HG02623 (cell line): ENCODE measurements at regions not wholly inside any gene's neighbourhood (a gene's known extent, or its start where the extent isn't known, plus 50 kb on each side); places are given as distances from the start of the nearest gene placed in this dataset.

ENCODE experiments used
- ATAC-seq: cut with Tn5 transposase; IDR thresholded peaks from one replicate; pipeline ENCODE4 v1.9.1; 2021; ENCODE audit warnings: moderate library complexity; ENCODE audit not compliant: unreplicated experiment

DNA sequence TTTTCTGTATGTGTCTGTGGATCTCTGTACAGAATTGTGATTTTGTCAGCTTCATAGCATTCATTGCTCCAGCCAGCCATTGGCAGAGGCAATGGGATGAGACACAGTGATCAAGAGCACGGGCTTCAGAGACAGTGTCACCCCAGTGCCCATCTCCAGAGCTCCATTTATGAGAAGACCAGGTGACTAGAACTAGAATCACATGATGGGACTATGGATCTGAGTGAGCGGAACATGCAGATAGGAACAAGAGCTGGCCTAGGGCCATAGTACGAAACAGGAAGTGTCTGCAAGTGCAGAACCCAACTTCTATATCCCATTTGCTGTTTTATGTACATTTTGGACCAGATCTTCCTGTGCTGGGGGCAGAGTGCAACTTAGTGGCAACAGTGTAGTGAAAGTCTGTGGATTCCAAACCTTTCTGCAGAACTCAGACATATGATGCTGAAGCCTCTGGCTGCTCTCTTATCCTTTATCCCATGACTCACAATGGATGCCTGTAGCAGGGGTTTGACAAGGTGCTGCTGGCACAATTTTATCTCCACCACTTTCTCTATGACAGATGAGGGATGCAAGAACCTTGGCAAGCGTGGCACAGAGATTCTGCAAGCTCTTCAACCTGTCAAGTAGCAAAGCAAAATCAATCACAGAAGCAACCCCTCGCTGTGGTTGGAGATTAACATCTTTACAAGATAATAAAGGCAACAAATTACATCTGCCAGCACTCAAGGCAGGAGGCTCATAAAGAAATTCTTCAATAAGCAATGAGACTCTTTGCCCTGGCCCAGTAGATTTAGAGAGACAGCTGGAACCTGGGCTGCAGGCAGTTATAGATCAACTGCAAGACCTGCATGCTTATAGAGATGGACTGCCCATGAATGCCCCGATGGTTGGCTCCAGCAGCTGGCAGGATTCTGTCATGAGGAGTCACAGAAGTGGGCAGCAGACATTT lies 681.3 kb downstream of the TNS3 start:
- ATAC-seq: no peak

DNA sequence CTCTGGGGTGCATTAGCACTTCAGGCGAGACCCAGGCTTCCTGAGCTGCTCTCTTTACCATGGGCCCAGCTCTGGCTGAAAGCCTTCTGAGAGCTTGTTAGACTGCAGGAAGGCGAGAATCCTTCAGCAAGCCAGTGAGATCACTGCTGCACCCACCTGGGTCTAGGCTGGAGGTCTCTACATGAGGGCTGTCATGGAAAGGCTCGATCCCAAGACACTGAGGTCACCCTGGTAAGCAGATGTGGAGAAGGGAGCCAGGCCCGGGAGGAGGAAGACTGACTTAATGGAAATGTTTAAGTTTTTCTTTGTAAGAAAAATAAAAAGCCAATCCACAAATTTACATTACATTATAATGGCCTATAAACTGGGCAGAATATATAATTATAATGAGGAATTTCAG lies 684.5 kb downstream of the TNS3 start:
- ATAC-seq: no peak

DNA sequence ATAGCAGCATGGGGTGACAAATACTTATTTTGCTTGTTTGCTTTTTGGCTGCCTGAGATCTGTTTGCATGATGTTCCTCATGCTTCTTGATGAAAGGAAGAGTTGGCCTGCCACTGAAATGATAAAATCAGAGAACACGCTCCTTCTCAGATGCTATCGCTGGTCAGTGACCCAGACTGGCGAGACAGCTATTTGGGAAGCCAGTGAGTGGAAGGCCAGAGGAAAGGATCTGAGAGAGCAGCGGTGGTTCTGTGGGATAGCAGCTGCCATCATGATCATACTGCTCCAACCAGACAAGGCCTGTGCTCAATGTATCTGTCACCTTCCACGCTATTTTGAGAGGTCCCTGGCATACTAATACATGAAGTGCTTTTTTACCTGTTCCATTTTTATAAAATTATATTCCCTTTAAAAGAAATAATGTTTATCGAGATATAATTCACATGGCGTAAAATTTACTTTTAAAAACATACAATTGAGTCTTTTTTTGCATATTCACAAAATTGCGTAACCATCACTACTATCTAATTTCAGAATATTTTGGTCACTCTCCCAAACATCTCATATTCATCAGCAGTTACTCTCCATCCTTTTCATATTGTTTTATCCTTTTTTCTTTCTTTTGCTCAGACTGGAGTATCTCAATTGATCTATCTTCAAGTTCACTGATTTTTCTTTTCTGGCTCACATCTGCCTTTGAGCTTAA lies 695.1 kb downstream of the TNS3 start:
- no peak for ATAC-seq

DNA sequence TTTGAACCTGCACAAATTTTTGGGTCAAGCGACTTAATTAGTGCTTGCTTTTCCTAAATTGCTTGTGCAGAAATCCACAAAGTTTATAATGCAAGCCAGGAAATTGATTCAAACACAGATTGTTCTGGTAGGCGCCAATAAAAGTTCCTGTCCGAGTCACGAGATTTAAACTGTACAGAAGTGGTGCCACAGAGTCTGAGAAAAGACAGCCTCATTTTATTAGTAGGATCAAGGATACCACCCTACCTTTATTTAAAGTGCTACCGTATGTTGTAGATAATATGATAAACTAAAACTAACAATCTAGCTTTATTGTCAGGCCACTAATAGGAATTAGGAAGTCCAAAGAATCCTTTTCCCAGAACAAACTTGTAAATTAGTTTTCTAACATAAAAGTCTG lies 696.7 kb downstream of the TNS3 start:
- ATAC-seq: no peak

DNA sequence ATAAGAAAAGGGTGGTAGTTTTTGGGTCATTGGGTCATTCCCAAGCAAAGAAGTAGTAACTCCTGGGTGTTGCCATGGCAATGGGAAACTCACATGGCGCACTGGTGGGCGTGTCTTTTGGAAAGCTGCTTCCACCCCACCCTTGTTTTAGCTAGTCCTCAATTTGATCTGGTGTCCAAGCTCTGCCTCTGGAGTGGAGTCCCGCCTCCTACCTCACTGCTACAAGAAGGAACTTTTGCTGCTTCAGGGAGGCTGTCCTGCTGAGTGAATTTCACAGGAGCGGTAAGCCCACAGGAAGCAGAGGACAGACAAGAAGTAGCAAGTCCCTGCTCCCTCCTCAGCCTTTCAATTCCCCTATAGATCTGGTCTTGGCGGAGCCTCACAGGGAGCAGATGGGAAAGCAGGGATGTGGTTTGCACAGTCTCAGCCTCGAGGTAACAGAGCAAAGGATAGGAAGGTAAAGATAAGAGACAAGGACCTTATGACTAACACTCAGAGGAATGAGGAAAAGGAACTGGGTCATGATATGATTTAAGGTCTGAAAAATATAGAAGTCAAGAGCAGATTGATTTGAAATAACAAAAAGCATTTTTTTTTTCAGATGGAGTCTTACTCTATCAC lies 700.3 kb downstream of the TNS3 start:
- no peak for ATAC-seq

DNA sequence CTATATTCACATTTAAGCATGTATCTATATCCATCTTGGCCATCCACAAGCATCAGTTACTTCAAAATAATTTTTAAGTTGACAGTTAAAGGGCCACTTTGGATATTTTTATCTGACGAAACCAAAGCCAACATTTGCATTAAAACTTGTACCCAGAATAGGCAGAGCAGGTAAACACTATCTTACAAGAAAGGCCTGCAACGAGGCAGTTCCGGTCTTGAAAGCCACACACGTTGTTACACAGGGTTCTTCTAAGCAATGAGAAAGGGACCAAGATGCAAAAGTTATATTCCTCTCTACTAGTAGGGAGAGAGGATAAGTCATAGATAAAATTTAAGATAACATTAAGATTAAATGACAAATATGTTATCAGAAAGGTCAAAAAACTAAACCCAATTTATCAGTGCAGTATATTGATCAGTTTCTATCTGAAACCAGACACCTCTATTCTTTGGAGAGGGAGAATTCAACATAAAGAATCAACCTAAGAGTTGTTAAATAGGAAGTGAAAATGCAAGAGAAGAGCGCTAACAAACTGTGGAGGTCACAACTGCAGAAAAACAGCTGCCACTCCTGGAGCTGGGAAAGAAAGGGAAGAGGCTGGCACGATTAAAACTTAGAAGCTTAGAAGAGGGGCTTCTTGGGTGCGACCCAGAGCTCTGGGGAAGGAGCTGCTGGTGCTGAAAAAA lies 701.3 kb downstream of the TNS3 start:
- ATAC-seq: no peak

DNA sequence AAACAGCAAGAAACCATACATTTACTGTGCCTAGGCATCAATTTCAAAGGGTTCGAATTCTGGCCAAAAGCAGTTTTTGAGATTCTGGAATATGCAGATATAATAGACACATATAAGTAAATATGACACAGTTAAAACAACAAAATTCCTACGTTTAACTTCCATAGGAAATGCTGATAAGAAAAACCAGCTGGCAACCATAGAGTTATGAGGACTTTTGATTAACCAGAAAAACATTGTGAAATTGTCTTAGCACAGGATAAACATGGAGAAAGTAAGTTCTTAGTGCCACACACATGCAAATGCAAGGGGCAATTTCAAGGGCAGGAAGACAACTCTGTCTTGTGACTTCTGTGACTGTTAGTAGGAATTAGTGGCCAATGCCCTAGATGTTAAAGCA lies 702.1 kb downstream of the TNS3 start:
- ATAC-seq: no peak

DNA sequence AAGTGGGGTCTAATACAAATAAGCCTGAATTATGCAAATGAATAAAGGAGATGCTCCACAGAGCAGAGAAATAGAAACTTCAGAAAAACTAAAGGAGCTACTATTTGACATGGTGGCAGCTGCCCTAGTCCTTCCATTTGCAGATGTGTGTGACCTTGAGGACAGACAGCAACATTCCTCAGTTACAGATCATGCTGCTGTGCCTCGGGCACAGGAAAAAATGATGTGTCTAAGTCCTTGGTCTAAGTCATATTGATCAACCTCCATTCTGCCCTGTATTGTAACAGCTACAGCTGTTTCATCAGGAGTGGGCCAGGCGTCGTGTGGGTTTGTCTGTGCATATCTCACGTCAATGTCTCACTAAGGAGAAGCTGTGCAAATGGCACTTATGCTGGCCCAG lies 710.4 kb downstream of the TNS3 start:
- no peak for ATAC-seq

DNA sequence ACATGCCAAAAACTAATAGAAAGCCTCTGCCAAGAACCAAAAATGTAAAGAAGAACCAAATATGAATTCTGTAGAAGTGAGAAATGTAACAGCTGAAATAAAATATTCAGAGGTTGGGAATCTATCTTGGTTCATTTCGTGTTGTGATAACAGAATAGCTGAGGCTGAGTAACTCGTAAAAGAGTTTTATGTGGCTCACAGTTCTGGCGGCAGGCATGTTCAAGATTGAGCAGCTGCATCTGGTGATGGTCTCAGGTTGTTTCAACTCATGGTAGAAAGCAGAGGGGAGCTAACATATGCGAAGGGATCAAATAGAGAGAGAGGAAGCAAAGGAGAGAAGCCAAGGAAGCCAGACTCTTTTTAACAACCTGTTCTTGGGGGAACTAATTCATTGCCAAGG lies 717.2 kb downstream of the TNS3 start:
- ATAC-seq: no peak

DNA sequence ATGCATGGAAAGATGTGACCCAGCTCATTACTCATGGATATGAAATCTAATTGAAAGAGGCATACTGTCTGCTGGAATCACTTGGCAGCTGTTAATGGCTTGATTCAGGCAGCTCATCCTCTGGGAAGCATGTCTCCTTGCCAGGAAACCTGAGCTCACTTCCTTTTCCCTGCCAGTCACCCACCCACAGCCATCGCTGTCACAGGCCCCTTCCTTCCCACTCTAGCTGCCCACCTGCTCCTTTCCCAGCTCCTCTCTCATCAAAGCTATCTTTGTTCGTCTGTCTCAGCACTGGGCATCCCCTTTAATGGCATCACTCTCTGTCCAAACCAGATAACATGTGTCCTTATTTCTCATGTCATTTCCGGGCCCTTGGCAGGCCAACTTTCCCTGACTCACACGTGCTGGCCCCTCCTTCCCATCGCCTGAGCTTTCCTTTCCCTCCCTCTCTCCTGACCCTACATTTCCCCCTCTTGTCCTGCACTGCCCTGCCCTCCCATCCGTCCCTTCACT lies 721.9 kb downstream of the TNS3 start:
- ATAC-seq: no peak

DNA sequence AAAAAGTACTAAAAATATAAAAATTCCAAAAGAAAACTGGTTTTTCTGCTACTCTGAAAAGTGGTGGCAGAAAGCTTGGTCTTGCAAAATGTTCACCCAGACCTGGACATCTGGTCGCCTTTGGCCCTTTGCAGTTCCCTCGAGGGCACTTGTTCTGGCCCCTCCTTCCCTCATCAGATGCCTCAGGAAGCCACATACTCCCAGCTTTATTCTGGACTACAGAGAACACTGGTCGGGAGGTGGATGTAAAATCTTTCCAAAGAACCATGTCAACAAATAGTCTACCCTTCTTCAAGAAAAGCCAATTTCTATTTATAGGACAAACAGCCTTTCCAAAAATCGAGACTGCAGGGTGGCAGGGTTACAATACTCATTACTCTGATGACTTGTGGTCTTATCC lies 726.1 kb downstream of the TNS3 start:
- ATAC-seq: no peak

DNA sequence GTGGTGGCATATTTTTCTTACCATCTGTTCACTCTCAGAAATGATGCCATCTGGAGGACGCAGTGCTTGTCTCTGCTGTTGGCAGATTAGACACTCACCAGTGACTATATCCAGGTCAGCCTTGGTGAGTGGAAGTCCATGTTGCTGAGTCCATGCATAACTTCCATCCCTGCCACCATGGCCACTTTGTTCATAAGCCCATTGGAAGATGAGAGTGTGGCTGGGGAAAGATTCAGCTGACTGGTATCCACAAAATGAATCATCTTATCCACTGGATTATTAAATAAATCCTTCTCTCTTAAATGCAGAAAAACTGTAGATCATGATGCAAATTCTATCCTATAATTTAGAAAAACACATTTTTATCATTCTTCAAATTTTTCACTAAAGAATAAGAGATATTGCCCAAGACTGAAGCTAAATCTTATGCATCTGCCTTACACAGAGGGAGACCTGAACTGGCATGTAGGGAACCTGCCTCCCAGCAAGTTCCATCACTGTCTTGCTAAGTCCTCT lies 726.9 kb downstream of the TNS3 start:
- ATAC-seq: no peak

DNA sequence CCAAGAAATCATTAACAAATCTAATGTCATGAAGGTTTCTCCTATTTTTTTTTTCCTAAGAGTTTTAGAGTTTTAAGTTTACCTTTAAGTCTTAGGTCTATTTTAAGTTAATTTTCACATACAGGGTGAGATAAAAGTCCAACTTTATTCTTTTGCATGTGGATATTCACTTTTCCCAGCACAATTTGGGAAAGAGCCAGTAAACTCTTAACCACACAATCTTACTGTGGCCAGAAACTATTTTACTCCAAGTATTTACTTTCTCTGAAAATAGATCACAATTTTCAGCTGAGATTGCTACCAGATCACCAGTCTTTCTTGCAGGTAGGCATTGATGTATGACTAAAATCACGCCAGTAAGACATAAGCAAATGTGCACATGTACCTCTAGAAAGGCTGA lies 728.5 kb downstream of the TNS3 start:
- ATAC-seq: no peak

DNA sequence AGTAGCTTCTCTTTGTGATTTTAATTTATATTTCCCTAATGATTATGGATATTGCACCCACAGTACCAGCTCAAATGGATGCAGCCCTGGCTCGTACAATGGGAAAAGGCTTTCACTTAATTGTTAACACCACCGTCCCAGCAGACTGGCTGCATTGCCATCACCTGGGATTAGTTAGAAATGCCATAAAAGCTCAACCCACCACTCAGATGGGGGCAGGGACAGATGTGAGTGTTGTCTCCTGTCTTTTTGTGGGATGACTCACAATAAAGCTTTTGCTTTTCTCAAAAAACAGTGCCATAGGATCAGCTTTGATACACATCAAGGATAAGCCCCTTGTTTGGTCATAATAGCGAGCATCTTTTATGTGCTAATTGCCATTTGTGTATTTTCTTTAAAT lies 729.1 kb downstream of the TNS3 start:
- ATAC-seq: no peak

DNA sequence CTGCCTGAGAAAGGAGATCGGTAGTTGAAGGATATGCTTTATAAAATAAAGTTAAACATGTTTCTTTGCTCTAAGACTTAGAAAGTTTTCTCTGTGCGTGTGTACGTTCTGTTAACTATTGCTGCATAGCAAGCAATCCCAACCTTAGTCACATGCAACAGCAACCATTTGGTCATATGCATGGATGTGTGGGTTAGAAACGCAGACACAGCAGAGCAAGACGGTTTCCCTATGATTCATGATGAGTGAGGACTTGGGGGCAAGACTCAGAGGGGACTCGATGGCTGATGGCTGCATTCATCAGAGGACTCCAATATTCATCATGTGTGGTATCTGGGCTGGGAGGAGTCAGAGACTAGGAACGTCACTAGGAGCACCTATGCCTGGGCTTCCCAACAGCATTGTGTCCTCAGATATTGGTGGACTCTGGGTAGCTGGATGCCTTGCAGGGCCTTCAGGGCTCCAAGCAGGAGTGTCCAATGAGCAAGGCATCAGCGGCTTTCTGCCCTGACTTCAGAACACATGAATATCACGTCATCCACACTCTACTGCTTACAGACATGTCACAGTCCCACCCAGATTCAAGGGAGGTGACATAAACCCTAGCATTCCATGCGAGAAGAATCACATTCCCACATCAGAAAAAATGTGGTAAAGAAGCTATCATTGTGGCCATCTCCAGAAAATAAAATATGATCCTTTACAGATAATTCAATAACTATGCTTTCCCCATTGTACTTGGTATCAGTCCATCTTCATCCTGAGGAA lies 731.2 kb downstream of the TNS3 start:
- ATAC-seq: no peak

DNA sequence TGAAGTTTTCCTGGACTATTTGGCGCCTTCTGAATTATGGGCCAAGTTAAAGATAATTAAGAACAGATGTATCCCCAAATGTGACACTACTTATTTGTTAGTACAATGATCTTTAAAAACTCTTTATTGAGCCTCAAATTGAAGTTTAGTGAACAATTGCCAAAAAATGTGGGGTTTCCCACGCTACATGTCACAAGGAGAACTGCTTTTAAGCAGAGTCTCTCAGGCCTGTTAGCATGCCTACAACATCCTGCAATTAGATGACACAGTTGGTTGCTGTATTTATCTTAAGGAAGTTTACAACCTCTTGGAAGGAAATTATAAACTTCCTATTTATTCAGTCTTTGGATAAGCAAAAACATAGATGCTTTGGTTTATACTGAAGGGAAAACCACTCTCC lies 733.0 kb downstream of the TNS3 start:
- no peak for ATAC-seq

DNA sequence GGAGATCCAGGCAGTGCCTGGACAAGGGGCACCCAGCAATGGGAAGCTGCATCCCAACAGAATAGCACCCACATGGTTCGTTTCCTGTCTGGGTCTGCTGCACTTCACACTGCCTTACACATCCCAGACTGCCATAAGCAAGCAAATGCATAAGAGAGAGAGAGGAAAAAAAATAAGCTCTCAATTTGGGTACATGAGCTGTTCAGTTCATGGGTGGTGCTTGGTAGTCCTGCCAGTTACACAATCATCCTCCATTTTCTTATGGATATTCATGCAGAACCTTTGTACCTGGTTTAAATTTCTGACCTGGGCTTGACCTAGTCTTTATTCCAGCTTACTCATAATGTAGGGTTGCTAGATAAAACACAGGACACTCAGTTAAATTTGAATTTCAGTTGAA lies 733.6 kb downstream of the TNS3 start:
- no peak for ATAC-seq

DNA sequence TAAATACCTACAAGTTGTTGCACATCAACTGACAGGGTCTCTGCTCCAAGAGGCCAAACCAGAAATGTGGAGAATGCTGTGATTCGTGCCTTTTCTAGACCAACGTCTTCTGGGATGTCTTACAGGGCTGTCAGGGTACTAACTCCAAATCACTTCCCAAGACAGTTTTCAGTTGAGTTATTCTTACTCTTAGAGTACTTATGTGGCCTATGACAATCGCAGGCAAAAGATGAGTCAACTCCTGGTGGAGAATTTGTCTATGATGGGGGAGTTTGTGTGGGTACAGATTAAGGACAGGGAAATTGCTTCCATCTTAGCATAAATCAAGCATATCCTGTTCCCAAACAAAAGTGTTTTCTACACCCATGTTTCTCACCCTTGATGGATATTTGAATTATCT lies 734.8 kb downstream of the TNS3 start:
- no peak for ATAC-seq

DNA sequence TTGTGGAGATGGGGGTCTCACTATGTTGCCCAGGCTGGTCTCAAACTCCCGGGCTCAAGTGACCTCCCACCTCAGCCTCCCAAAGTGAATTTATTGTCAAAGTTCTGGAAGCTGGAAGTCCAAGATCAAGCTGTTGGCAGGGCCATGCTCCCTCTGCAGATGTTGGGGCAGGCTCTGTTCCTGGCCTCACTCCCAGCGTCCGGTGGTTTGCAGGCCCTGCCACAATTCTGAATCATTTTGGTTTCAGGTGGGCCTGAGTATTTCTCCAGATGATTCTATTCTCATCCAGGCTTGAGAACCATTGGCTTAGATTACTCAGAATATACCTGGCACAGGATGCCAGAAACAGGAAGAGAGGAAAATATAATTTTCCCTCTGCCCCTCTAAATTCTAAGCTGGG lies 737.4 kb downstream of the TNS3 start:
- ATAC-seq: no peak

DNA sequence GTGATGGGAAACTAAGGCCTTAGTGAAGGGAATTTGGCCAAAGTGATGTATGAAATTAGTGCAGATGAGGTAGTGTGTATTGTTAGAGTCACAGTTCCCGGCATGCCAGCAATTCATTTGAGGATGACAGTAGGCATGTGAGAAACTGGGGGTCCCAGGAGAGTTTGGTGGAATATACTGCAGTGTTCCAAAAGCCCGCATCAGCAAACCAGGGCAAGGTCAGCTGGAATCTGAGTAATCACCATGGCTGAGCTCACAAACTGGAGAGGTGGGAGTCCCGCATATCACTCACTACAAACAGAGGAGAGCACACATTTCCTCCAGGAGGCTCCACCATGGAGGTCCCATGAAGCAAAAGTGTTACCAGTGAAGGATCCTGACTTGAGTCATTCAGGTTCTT lies 740.7 kb downstream of the TNS3 start:
- ATAC-seq: no peak
